Cardiac muscle cell (in vitro differentiated cells and primary cell): ENCODE measurements at regions not wholly inside any gene's neighbourhood (a gene's known extent, or its start where the extent isn't known, plus 50 kb on each side); places are given as distances from the start of the nearest gene placed in this dataset.

Experiments used
- DNase-seq, 2 donors: peaks; one replicate each; pipeline versions ENCODE4 v3.0.0 to v3.0.0-alpha.2; 2010 to 2017; ENCODE audit warnings: low read depth in 1 of 2, low spot score in 1 of 2
- H3K27ac ChIP-seq: fragments of 200-600 bp; sonication (generic); 2 replicates; pipeline ENCODE4 v1.5.1; 2016
- H3K27me3 ChIP-seq: fragments of 200-600 bp; sonication (generic); 2 replicates; pipeline ENCODE4 v1.6.0; 2016; ENCODE audit warnings: control low read depth
- H3K36me3 ChIP-seq: fragments of 200-600 bp; sonication (generic); 2 replicates; pipeline ENCODE4 v1.5.1; 2016; ENCODE audit warnings: control low read depth
- H3K4me1 ChIP-seq: fragments of 200-600 bp; sonication (generic); 2 replicates; pipeline ENCODE4 v1.8.1; 2017; ENCODE audit warnings: low read depth, mild to moderate bottlenecking, mixed run types
- H3K4me3 ChIP-seq: fragments of 200-600 bp; sonication (generic); 2 replicates; pipeline ENCODE4 v1.5.1; 2016; ENCODE audit warnings: mild to moderate bottlenecking
- H3K9me3 ChIP-seq: fragments of 200-600 bp; sonication (generic); 2 replicates; pipeline ENCODE4 v1.5.1; 2017; ENCODE audit warnings: low read depth, mild to moderate bottlenecking, control low read depth
- TF ChIP-seq, protein P1 (sequence below): IDR thresholded peaks from 2 replicates; pipeline ENCODE4 v1.5.1; 2012; ENCODE audit warnings: low read depth, mild to moderate bottlenecking, low read length

GRCh38 chr15:93965304-93965908 lies 266.0 kb upstream of the MCTP2 start:
- Histone ChIP-seq H3K36me3 (no peaks in the 10 kb centered on the region), H3K27ac (no peak overlapping the region), H3K4me3 (no peak overlapping the region), H3K27me3 (peaks cover 100% of the 10 kb centered on the region), H3K4me1 (no peaks in the 10 kb centered on the region), H3K9me3 (no peaks in the 10 kb centered on the region)
- DNase-seq: no peak
- TF ChIP-seq, protein P1, sequence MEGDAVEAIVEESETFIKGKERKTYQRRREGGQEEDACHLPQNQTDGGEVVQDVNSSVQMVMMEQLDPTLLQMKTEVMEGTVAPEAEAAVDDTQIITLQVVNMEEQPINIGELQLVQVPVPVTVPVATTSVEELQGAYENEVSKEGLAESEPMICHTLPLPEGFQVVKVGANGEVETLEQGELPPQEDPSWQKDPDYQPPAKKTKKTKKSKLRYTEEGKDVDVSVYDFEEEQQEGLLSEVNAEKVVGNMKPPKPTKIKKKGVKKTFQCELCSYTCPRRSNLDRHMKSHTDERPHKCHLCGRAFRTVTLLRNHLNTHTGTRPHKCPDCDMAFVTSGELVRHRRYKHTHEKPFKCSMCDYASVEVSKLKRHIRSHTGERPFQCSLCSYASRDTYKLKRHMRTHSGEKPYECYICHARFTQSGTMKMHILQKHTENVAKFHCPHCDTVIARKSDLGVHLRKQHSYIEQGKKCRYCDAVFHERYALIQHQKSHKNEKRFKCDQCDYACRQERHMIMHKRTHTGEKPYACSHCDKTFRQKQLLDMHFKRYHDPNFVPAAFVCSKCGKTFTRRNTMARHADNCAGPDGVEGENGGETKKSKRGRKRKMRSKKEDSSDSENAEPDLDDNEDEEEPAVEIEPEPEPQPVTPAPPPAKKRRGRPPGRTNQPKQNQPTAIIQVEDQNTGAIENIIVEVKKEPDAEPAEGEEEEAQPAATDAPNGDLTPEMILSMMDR: no peak

GRCh38 chr15:93954985-93955571 lies 276.3 kb upstream of the MCTP2 start:
- TF ChIP-seq, protein P1: no peak
- DNase-seq: peak in 1 of 2 donors; percentile 75
- Histone ChIP-seq H3K27me3 (peaks cover 88% of the 10 kb centered on the region), H3K27ac (no peak overlapping the region), H3K4me1 (no peaks in the 10 kb centered on the region), H3K36me3 (no peaks in the 10 kb centered on the region), H3K4me3 (no peak overlapping the region), H3K9me3 (no peaks in the 10 kb centered on the region)

DNA sequence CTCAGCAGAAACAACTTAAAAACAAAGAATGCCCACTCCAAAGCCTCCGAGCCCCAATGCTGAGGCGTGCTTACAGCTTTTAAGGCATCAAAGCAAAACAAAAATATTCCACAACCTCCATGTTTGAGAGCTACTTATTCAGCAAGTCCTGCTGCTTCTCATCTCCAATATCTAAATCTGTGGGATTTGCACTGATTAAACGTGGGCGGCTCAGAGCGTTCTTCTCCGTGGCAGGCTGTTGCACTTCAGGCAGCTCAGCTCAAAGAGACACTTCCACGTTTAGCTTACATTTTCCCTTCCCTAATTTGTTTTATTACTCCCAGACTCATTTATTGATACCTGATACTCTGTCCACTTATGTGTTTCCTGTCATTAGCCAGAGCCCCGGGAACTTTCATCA lies 282.6 kb upstream of the MCTP2 start:
- TF ChIP-seq, protein P1: no peak
- no peak overlapping the region for H3K27ac ChIP-seq
- H3K9me3 ChIP-seq: no peaks in the 10 kb centered on the region
- DNase-seq: no peak
- H3K4me1 ChIP-seq: no peaks in the 10 kb centered on the region
- peaks cover 86% of the 10 kb centered on the region for H3K27me3 ChIP-seq
- H3K36me3 ChIP-seq: no peaks in the 10 kb centered on the region
- no peak overlapping the region for H3K4me3 ChIP-seq

GRCh38 chr15:93943586-93943985 lies 287.8 kb upstream of the MCTP2 start:
- DNase-seq: no peak
- no peaks in the 10 kb centered on the region for H3K4me1 ChIP-seq
- H3K27me3 ChIP-seq: peaks cover 57% of the 10 kb centered on the region
- H3K27ac ChIP-seq: no peak overlapping the region
- H3K4me3 ChIP-seq: no peak overlapping the region
- H3K9me3 ChIP-seq: no peaks in the 10 kb centered on the region
- H3K36me3 ChIP-seq: no peaks in the 10 kb centered on the region
- TF ChIP-seq, protein P1: no peak

DNA sequence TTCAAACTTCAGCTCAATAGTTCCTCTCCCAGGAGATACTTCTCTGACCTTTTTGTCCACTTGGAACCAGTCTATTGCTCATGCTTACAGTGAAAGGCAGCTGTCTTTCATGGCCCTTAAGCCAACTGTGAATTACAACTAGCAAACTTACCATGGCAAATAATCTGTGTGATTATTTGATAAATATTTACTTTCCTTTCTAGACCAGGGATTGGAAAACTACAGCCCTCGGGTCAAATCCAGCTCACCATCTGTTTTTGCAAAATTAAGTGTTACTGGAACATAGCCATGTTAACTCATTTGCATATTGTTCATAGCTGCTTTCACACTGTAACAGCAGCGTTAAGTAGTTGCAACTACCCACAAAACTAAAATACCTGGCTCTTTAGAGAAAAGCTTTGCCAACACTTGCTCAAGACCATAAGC lies 289.1 kb upstream of the MCTP2 start:
- DNase-seq: no peak
- Histone ChIP-seq H3K27ac (no peak overlapping the region), H3K27me3 (peaks cover 53% of the 10 kb centered on the region), H3K9me3 (no peaks in the 10 kb centered on the region), H3K4me1 (no peaks in the 10 kb centered on the region), H3K4me3 (no peak overlapping the region), H3K36me3 (no peaks in the 10 kb centered on the region)
- TF ChIP-seq, protein P1: no peak
